HPDE6-E6E7 (cell line): ENCODE measurements at regions not wholly inside any gene's neighbourhood (a gene's known extent, or its start where the extent isn't known, plus 50 kb on each side); places are given as distances from the start of the nearest gene placed in this dataset.

Experiments
- DNase-seq: peaks from one replicate; pipeline ENCODE4 v3.0.0; 2011; ENCODE audit warnings: missing footprints; ENCODE audit errors: extremely low spot score

DNA sequence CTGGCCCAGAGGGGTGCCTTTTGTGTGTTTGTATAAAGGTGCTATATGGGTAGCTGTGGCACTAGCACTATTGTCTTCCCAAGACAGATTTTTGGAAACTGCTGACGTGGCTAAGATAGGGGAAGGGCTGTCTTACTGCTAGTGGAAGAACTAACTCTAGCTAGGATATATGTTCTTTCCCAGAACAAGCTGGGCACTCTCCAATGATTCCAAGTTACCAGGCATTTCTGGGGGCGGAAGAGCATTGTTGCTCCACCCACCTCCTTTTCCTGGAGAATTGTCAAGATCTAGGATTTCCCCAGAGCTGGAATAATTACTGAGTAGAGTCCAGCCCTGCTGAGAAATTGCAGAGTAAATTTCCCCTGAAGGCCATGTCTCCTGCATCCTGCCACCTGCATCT is 408.3 kb downstream of the KLF5 start:
- DNase-seq = no peak

DNA sequence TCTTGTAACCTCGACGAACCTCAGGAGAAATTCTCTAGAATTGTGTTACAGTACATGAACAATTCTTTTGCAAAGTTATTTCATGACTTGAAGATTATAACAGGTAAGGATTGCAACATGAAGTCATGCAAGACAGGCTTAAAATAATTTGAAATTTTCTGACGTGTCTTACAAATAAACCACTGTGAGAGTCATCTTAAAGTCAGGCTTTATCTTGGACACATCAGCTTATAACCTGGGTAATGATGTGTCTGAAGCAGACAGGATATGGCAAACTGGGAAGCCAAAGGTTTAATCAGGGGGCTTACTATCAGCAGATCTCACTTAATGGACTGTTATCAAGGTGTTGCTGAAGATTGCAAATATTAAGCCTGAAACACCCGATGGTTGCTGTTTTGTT is 407.8 kb downstream of the KLF5 start:
- DNase-seq = no peak

DNA sequence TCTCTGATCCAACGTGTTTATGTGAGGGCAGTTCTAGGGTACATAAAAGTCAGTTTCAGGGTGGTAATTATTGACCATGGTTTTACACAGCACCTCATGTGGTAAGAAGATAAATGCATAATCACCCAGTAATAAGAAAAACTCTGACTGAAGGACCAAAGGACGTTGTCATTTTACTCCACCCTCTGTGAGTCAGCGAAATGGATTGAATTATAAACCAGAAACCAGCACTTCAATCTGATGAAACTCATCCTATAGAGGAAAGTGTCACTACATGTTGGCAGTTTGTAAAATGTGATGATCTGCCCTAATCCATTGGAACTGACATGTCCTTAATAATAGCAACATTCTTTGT is 406.8 kb downstream of the KLF5 start:
- peak; percentile 58 for DNase-seq

DNA sequence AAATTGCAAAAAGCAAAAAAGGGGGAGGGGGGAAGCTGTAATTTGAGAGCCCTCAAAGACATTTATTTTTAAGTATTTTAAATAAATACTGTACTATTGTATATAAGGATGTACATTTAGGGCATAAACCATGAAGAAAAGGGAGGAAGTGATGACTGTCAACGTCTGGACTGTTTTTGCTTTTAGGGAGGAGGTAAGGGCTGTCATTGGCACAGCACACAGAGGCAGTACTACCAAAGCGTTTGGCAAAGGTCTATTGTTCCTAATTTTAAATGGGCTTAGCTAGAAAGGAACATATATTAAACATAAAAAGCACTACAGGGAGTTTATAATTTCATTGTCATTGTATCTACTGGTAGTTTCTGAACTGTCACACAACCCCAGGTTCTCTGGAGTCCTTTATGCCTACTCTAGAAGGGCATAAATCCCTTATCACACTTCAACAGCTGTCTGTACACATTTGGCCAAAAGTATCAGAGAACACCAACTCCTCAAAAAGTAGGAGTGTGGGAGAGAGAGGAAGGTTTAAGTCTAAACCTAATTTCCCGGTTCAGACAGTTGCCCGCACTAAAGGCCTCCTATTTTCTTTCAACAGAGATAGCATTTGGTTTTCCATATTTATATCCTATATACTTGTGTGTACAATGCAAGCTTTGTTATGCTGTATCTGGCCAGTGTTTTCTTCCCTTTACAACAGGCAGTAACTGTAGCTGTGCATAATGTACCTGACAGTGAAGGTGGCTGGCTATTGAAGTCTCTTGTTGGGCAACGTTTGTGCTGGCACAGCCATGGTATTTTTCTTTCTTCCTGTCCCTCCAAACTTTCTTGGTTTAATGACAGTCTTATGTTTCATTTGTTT is 406.2 kb downstream of the KLF5 start:
- no peak for DNase-seq

DNA sequence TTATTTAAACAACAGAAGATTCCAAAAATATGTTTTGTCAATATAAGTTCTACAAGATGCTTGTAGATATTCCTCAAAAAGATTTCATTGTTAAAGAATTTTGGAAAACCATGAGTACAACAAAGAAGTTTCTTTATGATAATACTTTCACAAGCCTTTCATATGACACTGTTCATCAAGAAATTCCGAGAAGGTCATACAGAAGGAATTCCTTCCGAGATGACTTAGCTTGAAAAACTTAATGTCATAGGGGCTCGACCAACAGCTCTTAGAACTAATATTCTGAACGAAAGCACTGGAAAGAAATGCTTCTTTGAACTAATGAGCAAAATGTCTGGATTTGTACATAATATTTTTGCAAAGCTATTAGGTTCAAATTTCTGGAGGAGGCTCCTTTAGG is 403.4 kb downstream of the KLF5 start:
- no peak for DNase-seq

DNA sequence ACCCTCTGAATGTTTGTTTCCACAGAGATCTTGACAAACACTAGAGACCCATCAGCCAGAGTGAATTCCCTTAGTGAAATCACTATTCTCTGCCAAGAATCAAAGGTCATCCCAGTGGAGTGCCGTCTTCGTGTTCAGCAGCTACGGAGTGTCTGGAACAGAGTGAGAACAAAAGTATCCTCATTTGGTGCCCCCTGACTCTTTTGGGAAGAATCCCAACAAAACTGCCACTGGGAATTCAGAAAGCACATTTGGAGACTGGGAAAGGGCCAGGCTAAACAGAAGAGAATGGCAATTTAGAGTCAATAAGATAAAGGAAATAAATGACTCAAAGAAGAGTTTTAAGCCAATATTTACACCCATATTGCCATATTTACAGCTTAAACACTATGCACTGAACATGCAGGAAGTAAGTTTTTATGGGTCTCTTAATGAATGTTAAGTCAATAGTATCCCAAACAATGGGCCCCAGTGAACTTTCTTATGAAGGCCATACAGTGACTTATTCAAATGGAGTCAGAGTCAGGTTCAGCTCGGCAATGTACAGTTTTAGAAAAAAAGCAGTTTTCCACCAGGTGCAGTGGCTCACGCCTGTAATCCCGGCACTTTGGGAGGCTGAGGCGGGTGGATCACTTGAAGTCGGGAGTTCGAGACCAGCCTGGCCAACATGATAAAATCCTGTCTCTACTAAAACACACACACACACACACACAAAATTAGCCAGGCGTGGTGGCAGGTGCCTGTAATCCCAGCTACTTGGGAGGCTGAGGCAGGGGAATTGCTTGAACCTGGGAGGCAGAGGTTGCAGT is 392.6 kb downstream of the KLF5 start:
- no peak for DNase-seq

DNA sequence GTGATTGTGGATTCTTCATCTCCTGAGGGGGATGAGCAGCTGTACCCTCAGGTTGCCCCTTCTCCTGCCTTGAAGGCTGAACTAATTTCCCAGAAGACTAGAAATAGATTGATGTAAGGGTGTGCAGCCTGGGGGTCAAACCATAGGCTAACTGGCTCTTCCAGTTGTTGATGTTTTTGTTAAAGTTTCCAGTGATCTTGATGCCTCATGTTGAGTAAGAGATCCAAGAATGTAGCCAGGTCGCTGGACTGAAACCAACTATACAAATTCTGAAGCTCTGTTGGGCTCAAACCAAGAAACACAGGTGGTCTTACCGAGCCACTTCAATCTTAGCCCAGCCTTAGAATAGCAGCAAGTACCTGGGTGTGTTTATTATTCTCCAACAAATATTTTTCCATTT is 391.8 kb downstream of the KLF5 start:
- DNase-seq = no peak

DNA sequence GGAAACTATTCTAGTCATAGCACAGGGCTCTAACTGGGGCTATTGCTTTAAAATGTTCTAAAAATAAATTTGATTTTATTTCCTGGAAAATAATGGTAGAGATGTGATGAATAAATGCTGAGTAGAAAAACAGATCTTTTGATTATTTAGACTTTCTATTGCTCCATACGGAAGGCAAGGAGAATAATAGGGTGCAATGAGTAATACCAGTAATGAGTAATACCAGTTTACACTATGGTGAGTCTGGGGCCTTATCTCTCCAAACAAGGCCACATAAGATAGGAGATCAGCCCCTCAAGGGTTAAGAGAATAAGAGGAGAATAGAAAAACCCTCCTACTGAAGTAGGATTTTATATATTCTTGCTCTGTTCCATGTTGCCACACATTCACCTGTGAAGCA is 390.4 kb downstream of the KLF5 start:
- peak; percentile 63 for DNase-seq

DNA sequence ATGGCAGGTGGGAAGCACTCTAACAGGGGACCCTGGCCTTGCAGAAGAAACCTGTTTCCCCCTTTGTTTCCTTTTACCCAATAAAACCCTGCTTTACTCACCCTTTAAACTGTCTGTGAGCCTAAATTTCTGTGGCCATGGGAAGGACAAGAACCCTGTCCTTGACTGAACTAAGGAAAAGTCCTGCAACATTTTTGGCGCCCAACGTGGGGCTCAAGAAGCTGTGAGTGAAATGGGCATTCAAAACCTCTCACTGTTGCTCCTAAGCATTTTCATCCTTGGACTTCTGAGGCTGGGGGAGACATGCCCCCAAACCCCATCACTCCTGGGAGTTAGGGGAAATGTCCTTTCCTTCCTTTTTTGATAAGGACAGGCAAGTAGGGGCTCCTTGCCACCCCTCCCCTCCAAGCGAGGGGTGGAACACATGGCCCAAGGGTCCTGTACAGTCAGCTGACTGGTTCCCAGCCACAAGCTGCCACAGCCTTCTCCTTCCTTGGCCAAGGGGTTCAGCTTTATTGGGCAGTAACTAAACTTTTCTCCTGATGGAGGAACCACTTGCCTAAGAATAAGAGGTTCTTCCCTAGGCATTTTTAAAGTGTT is 381.6 kb downstream of the KLF5 start:
- DNase-seq = no peak

DNA sequence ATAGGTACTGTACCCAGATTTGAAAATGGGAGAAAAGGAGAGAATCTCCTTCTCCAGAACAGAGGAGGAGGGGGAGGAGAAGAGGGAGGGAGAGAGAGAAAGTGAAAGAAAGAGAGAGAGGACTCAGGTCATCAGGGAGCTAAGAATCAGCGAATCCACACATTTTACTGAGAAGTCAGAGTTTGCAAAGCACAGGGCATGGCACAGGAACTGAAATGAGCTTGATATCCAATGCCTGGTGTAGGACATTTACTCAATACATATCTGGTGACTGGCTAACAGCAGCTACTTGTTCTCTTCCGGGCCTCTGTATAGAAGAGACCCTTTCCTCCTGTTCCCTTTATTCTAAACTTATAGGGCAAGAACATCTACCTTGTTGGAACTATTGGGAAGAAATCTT is 375.1 kb downstream of the KLF5 start:
- no peak for DNase-seq

DNA sequence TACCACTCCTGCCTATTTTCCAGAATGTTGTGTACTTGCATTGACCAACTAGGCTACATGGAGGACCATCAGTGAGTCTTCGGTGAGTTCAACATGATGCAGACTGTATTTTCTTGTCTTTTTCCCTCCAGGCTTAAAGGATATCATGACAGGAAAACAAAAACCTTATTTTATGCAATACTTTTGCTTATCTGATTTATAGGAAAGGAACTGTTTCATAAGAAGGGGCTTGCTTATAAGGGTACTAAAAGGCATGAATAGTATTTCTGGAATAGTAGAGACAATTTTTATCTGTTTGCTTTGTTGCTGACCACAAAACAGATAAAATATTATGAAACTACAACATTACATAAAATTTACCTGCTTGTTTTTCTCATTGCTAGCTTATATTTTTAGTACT is 374.7 kb downstream of the KLF5 start:
- DNase-seq = no peak

DNA sequence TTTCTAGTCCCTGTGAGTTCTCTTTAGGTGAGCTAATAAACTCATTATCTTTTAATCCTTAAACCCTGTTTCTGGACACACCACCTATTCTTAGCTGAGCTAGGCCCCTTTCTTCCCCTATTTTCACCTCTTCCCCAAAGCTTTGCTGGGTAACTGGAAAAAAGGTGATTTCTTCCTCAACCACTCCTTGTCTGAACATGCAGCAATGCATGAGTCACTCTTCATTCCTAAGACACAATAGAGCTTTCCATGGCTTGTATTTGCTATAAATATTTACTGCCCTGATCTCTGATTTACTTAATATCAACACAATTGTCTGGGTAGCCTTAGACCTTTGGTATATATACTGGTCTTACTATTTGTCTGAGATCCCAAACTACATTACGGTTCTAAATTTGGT is 370.9 kb downstream of the KLF5 start:
- DNase-seq = peak; percentile 73

DNA sequence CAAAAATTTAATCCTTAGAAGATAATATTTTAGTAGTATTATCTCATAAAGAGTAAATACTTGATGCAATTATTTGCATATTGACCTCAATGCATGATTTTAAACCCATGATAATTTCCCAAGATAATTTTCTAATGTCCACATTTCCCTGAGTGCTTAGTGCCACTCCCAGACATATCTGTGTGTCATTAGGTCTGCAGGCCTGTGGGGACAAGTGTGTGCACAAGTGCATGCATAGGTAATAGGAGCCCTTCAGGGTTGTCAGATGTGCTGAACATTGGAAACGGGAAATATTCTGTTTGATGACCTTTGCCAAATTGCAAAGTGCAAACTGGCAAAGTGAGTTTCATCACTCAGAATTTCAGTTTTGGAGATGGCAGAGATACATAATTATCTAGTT is 369.9 kb downstream of the KLF5 start:
- no peak for DNase-seq

DNA sequence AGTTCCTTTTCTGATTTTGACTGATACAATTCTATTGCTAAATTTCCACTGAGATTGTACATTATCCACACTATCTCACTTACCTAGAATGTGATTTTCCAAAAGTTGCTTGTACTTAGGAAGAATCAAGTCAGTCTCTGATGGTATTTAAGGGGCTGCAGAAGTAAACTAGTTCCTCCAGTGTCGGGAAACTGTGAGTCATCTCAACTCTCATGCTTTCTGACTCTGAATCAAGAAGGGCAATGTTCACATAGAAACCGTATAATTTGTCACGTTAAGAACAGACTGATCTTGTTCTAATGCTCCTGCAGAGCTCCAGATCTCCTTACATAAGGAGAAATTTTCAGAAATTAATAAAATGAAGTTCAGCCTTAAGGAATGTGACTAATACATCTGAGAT is 369.3 kb downstream of the KLF5 start:
- peak; percentile 51 for DNase-seq

DNA sequence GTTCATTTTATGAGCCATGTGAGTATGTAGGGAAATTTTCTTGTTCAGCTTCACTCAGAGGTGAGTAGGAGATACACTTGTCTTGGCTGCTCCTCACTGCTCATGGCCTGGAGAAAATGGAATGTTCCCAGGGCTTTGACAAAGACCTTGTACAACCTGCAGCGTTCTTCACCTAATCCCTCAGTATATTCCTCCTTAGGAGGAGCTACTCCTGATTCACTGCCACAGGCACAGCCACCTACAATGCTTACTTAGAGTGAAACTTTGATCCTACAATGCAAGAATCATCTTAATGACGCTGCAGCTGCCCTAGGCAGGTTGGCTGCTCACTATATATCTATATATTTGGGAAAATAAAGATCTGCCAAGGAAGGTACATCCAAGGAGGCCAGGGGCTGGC is 364.2 kb downstream of the KLF5 start:
- DNase-seq = no peak

DNA sequence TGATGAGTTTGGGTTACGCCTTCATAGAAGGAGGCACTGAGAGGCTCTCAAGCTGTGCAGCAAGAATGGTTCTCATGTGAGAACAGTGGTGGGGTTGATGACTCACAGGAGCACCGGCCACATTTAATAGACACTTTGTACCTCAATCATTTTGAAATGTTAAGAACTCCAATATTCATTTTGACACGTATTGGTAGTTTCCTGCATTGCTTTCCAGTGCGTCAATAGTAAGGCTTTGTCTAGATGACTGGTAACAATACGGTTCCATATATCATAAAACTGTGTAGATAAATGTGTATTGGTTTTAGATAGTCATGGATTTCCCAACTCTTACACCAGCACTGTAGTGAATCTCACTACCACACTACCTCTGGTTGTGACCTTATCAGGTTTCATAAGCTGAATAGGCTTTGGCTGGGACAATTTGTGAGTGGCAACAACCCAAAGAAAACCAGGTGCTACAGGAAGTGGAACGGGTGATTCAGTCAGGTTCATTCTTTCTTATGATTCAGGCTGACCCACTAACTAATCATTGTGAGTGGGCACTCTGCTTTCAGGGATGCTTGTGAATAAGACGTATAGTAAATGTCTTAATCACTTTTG is 362.6 kb downstream of the KLF5 start:
- DNase-seq = peak; percentile 73

DNA sequence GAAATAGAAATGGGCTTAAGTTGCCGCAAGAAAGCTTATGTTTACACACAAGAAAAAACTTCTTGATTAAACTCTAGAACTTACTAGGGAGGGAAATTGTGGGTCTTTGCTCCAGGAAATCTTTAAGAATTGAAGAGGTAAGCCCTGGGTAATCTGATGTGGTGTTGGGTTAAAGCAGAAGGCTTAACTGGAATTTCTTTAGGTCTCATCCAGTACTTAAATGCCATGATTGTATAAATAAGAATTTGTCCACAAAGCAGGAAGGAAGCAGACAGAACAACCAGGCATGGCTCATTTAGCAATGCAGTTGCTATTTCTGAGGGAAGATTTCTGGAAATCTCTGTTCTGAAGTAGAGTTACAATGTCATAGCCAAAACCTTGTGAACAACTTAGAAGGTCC is 360.4 kb downstream of the KLF5 start:
- no peak for DNase-seq

DNA sequence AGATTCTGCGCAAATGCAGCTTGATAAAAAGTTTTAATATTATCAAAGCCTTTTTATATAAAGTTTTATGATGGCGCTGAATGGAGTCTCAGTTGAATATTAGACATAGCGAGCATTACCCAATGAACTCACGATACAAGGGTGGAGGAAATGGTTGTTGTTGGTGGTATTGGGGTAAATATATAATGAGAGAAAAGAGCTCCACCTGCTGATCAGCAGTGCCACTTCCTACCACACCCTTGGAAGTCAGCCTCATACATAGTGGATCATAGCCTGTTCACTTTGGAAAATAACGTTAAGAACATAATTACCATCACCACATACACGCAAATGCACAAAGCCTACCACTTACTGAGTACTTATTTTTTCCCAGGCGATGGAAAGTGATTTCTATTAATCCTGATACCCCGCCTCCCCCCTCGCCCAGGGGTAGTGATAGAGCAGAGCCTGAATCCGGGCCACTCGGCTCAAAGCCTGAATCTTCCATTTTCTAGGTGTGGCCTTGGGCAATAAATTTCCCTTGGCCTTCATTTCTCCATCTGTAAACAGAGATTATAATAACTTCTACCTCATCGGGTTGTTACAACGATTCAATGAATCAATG is 358.3 kb downstream of the KLF5 start:
- no peak for DNase-seq

DNA sequence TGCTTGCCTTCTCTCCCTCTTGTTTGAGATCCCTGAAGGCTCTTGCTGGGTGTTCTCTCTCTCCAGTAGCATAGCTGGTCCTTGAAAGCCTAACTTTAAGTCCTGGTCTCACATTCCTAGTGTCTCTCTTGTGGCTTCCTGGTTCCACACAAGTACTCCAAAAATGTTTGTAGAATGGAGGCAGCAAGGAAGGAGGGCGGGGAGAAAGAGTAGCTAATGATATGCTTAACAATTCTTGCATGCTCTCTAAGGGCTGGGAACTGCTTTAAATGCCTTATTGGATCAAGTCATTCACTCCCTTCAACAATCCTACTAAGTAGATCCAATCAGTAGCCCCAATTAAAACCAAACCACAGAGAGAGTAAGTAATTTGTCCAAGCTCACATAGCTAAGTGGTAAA is 357.3 kb downstream of the KLF5 start:
- no peak for DNase-seq

DNA sequence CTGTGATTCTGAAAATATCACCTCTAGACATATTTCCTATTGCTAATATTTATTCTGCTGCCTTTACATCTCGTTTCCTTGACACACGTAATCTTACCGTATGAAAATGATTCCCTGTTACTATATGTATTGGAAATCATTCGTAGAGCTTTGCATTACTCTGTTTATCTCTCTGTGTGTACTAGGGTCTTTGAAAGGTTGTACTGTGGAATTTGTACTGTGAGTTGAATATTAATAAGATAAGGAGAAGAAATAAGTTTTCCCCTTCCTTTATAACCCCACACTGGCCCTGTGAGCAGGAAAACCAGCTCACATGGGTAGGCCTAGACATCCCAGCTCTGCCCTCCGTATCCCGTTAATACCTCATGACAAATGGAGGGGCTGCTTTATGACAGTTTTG is 354.9 kb downstream of the KLF5 start:
- no peak for DNase-seq

DNA sequence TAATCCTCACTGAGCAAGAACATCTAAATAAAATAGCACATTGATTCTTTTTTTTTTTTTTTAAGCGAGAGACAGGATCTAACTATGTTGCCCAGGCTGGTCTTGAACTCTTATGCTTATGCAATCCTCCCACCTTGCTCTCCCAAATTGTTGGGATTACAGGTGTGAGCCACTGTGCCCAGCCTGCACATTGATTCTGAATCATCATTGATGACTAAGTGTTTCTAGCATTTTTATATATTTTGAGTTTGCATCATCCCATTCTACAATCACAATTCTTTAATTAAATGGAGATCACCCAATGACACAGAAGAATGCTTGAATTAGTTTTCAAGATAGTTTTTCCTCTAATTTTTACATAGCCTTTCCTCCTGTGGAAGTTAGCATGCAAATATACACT is 354.1 kb downstream of the KLF5 start:
- DNase-seq = no peak
